ENCODE measurements at regions not wholly inside any gene's neighbourhood (a gene's known extent, or its start where the extent isn't known, plus 50 kb on each side); places are given as distances from the start of the nearest gene placed in this dataset.

GRCh38 chr18:73917046-73917445 lies 230.6 kb downstream of the FBXO15 start:
- no peak for DNase-seq

- DNase-seq = no peak
Observed at GRCh38 chr18:73913505-73913904, 234.1 kb downstream of the FBXO15 start.

- DNase-seq = no peak
Observed at GRCh38 chr18:73908323-73908722, 239.3 kb downstream of the FBXO15 start.

- DNase-seq = no peak
Observed at GRCh38 chr18:73901566-73901965, 246.1 kb downstream of the FBXO15 start.

GRCh38 chr18:73901151-73901550 lies 246.5 kb downstream of the FBXO15 start:
- no peak for DNase-seq

GRCh38 chr18:73900106-73900835 lies 247.4 kb downstream of the FBXO15 start:
- DNase-seq = no peak

GRCh38 chr18:73897517-73897916 lies 250.1 kb downstream of the FBXO15 start:
- DNase-seq = no peak

- no peak for DNase-seq
Observed at GRCh38 chr18:73896685-73897084, 250.9 kb downstream of the FBXO15 start.

- no peak for DNase-seq
Observed at GRCh38 chr18:73895701-73896100, 251.9 kb downstream of the FBXO15 start.

- no peak for DNase-seq
Observed at GRCh38 chr18:73893880-73894279, 253.8 kb downstream of the FBXO15 start.

- DNase-seq = no peak
Observed at GRCh38 chr18:73891572-73892421, 255.8 kb downstream of the FBXO15 start.

GRCh38 chr18:73888565-73888964 lies 259.1 kb downstream of the FBXO15 start:
- DNase-seq = no peak

- DNase-seq = no peak
Observed at GRCh38 chr18:73887801-73888200, 259.8 kb downstream of the FBXO15 start.

GRCh38 chr18:73884868-73885267 lies 262.8 kb downstream of the FBXO15 start:
- DNase-seq = no peak

GRCh38 chr18:73881396-73881917 lies 266.2 kb downstream of the FBXO15 start:
- DNase-seq = no peak

- no peak for DNase-seq
Observed at GRCh38 chr18:73880387-73880786, 267.2 kb downstream of the FBXO15 start.

GRCh38 chr18:73879766-73880165 lies 267.9 kb downstream of the FBXO15 start:
- DNase-seq = no peak

- DNase-seq = no peak
Observed at GRCh38 chr18:73879328-73879727, 268.3 kb downstream of the FBXO15 start.

- DNase-seq = no peak
Observed at GRCh38 chr18:73869182-73869581, 278.5 kb downstream of the FBXO15 start.

GRCh38 chr18:73861771-73862170 lies 285.9 kb downstream of the FBXO15 start:
- DNase-seq = no peak

GRCh38 chr18:73859837-73860397 lies 287.7 kb downstream of the FBXO15 start:
- no peak for DNase-seq

- DNase-seq = no peak
Observed at GRCh38 chr18:73852789-73853549, 294.7 kb downstream of the FBXO15 start.

GRCh38 chr18:73850782-73851181 lies 296.9 kb downstream of the FBXO15 start:
- no peak for DNase-seq
